ENCODE measurements at regions not wholly inside any gene's neighbourhood (a gene's known extent, or its start where the extent isn't known, plus 50 kb on each side); places are given as distances from the start of the nearest gene placed in this dataset.

DNA sequence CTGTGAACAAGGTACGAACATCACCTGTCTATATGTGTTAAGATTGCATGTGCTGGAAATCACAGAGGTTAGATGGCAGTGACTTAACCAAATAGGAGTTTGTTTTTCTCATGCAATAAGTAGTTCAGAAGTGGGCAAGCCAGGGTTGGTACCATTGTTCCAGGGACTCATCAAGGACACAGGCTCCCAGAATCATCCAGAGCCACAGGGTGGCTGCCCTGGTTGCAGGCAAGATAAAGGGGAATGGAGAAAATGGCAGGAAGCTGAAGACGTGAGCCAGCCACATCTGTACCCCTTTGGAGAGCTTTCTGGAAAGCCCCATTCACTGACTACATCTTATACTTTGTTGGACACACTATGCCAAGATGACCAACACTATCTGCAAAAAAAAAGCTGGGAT, 126.0 kb upstream of the IL12B start:
- DNase-seq (ENCODE audit: low spot score), result no peak

- DNase-seq (ENCODE audit: low spot score), result peak; percentile 24
Measured at GRCh38 chr5:159456722-159457465, 126.6 kb upstream of the IL12B start.

DNA sequence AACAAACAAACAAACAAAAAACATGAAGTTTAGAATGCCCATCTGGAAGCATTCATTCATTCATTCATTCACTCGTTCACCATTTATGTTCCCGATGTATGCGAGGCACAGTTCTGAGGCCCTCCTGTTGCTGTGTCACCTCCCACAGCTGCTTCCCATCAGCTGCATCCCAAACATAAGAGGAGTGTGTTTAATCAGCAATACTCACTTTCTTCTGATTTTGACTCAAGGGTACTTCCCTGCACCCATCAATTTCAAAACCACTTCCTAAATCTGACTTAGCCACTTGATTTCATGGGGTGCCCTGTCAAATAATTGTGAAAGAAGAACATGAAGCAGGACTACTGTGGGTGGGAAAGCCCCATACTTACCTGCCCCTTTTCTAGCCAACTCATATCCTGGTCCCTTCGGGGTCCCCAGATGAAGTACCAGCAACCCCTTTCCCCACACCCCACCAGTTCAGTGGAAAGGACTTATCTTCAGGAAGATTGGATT, 128.0 kb upstream of the IL12B start:
- no peak for DNase-seq (ENCODE audit: low spot score)

- DNase-seq (ENCODE audit: low spot score), result no peak
Measured at GRCh38 chr5:159459132-159459627, 128.9 kb upstream of the IL12B start.

GRCh38 chr5:159459951-159460538, 129.8 kb upstream of the IL12B start:
- no peak for DNase-seq (ENCODE audit: low spot score)

DNA sequence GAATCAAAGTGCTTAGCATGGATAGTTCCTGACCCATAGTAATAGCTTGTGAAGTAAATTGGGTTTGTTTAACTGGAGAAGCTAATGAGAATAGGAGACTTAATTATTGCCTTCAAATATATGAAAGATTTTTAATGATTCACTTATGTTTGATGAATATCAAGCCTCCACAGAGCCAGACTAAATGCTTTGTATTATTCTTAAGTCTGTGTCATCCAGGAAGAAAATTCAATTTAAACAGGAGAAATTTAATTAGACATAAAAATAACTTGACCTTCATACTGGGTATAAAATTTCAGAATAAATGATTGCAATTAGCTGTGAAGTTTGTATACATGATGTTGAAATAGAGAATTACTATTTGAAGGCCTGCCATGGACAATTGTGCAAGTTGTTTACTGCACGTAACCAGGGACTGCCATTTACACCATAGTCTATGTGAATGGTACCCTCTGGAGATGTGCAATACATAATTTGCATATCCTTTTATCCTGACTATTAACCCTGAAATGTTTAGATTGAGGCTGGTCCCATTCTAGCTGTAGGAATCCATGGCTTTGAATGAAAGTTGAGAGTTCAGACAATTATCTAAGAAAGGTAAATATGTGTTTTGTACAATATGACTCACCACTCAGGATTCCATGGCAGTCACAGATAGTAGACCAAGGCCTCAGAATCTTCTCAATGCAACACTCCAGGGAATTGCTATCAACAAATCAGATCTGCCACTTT, 133.5 kb upstream of the IL12B start:
- no peak for DNase-seq (ENCODE audit: low spot score)

GRCh38 chr5:159465604-159466003, 135.3 kb upstream of the IL12B start:
- no peak for DNase-seq (ENCODE audit: low spot score)

DNA sequence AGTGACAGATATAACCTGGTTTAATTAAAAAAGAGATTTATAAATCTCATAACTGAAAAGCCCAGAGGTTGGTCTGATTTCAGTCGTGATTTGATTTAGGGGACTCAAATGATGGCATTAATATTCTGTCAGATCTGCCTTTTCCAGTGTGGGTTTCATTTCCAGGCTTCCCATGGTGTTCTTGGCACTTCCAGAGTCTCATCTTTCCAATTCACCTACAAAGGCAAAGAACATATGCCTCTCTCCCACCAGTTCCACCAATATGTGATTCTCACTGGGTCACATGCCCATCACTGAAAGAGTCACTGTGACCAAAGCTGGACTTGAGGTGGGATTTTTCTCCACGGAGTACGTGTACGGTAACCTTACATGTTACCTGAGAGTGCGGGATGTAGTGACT, 137.4 kb upstream of the IL12B start:
- no peak for DNase-seq (ENCODE audit: low spot score)

- DNase-seq (ENCODE audit: low spot score), result peak; percentile 46
Measured at GRCh38 chr5:159469496-159470372, 139.4 kb upstream of the IL12B start.

DNA sequence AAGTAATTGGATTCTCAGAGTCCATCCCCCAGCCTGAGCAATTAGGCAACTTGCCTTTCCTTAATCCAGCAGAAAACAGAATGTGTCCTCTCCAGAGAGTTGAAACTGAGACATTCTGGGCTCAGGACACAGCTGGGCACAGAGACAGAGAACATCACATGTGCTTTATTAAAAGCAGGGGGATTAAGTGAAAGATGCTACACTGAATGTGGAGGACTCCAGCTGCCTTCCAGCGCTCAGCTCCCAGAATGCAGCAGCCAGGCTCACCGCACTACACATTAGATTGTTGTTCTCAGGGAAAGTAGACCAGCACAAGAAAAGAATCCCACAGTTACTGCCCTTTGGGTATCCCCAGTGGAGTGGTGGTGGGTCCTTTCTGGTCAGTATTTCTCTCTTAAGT, 141.6 kb upstream of the IL12B start:
- DNase-seq (ENCODE audit: low spot score), result no peak

- DNase-seq (ENCODE audit: low spot score), result no peak
Measured at GRCh38 chr5:159475026-159475425, 144.7 kb upstream of the IL12B start.

DNA sequence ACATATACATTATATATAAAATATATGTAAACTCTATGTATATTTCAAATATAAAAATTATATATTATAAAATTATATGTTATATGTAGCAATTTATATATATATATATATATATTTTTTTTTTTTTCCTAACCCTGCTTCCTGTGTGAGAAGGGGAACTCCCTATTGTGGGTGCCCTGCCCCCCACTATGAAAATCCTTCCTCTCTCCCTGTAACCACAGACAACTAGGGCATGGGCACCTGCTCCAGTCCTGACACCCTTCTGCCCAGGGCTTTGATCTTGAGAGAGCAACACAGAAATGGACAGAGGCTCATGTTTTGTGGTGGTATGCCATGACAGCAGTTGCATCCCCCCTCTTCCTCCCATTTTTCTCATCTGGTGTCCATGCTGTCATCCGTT, 148.7 kb upstream of the IL12B start:
- peak; percentile 12 for DNase-seq (ENCODE audit: low spot score)

- no peak for DNase-seq (ENCODE audit: low spot score)
Measured at GRCh38 chr5:159480849-159481248, 150.6 kb upstream of the IL12B start.

DNA sequence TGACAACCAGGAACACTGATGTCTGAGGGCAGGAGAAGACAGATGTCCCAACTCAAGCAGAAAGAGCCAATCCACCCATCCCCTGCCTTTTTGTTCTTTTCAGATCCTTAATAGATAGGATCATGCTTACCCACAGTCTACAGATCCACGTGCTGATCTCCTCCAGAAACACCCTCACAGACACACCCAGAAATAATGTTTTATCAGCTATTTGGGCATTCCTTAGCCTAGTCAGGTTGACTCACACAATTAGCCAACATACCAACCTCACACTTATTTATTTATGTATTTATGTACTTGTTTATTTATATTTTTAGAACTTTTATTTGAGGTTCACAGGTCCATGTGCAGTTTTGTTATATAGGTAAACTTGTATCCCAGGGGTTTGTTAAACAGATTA, 151.5 kb upstream of the IL12B start:
- DNase-seq (ENCODE audit: low spot score), result no peak

GRCh38 chr5:159486836-159487235, 156.5 kb upstream of the IL12B start:
- no peak for DNase-seq (ENCODE audit: low spot score)

DNA sequence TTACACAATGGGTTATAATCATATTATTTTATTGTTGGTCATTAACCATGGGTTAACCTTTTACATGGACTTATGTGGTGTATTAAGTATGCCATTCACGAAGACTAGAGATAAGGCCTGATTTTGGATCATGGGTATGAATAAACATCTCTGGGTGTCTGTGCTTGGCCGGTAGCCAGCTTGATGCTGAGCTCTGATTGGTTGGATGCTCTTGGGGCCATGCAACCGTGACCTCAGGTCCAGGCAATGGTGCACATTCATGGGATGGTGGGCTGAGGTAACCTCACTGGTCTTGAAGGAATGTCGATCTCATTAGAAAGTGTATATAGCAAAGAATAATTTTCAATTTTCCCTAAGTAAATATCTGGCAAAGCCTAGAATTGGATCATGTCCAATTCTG, 158.2 kb upstream of the IL12B start:
- DNase-seq (ENCODE audit: low spot score), result no peak

- no peak for DNase-seq (ENCODE audit: low spot score)
Measured at GRCh38 chr5:159489779-159490178, 159.5 kb upstream of the IL12B start.

DNA sequence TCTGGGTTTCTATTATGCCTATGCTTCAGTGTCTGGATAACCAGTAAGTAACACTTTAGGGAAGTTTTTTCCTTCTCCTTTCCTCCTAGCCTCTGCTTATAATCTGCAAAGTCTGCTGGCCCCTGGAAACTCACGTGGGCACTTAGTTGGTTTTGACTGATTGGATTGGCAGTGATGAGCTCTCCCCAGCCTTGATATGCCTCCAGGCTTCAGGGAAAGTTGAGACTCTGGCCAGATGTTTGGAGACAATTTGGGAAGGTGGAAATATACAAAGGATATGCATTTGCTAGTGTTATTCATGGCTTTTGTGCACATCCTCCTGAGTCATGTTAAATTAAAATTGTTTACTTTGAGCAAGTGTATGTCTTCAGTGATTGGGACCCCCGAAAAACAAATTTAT, 160.2 kb upstream of the IL12B start:
- DNase-seq (ENCODE audit: low spot score), result no peak

- DNase-seq (ENCODE audit: low spot score), result no peak
Measured at GRCh38 chr5:159493696-159494095, 163.4 kb upstream of the IL12B start.

DNA sequence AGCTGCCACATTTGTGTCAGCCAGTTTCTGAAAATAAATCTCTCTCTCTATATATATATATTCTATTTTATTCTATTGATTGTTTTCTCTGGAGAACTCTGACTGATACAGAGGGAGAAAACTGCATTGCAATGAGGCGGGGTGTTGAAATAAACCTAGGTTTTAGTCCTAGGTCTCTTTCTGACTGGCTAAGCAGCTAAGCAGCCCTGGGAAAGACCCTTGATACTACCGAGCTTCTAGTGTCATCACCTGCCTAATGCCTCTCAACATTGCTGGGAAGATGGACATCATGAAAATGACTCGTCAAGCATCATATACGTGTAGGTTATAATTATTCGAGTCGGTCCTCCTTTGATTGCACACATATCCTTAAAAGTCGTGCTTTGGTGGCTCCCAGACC, 166.5 kb upstream of the IL12B start:
- DNase-seq (ENCODE audit: low spot score), result no peak

DNA sequence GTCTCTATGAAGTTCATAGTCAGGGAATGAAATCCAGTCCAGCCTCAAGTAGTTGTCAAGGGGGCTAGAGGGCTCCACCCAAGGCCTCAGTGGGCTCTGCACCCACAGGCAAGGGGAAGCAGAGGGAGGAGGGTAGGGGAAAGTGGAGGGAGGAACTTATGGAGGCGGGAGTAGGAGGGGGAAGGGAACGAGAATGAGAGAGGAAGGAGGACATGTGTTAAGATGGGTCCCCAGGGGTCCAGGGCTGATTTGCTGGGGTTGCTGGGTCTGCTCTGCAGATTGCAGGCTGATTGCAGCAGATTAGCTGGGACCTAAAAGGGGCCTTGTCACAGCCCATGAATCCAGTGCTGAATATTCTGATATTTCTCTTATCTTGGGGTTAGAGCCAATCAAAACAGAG, 166.9 kb upstream of the IL12B start:
- DNase-seq (ENCODE audit: low spot score), result no peak

- DNase-seq (ENCODE audit: low spot score), result no peak
Measured at GRCh38 chr5:159498630-159499029, 168.3 kb upstream of the IL12B start.

Data from CD4-positive, alpha-beta T cell treated with Interleukin-6 at 100 ng/mL for 8 hours (primary cell).